ENCODE measurements at regions not wholly inside any gene's neighbourhood (a gene's known extent, or its start where the extent isn't known, plus 50 kb on each side); places are given as distances from the start of the nearest gene placed in this dataset.

DNA sequence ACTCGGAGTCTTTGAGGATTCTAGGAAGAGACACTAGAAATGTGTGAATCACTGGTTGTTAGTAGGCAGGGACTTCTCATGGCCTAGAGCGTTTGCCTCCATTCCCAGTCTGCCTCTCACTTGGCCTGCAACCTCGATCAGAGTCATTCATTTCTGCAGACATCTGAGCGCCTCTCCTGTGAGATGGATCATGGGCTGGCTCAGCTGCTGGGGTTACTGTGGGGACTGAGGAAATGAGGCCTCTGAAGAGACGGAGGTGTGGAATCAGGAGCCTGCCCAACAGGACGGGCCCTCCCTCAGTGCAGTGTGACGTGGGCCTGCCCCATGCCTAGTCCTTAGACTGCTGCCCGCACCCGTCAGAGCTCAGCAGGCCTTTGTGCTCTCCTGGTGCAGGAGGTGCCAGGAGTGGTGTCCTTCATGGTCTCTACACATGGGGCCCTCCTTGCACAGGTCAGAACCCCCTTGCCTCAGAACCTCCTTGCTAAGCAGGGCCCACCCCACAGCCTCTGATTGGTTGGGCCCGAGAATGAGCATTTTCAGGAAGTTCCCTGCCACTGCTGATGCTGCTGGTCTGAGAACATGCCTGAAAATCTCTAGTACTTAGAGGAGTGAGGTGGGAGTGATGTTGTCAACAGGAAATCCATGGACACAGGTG, 99.4 kb downstream of the NPIPB11 start:
- ChIA-PET POLR2A (interaction anchor here (0.9 kb wide), 1 partner anchor 14 kb away, joined by 3 read pairs; no protein-coding TSS in a partner anchor), CTCF (ENCODE audit: low intra/inter-chr PET ratio, low total read pairs) (no interaction called here)
- peak overlapping the region; percentile 39 for H2AFZ ChIP-seq (ENCODE audit: low read length)
- no TSS peak for BruUV-seq (replicated peaks)
- DNase-seq (ENCODE audit: low spot score) (no peak), ATAC-seq (no peak), FAIRE-seq (no peak)
- 69% methylated on average over 10 of the region's 10 CpGs for WGBS (ENCODE audit: low lambda C conversion rate)
- H3K9ac ChIP-seq (ENCODE audit: insufficient read depth, low read depth, low read length): 0 out of 2 replicates have a peak overlapping the region, but pooled peaks have one; percentile 54
- TF ChIP-seq HMG20A (CRISPR knock-in tag; IDR thresholded peaks at IDR 0.05; ENCODE audit: borderline replicate concordance) (no peak), FOXO1 (CRISPR knock-in tag; IDR thresholded peaks at IDR 0.05) (no peak), HNRNPUL1 (IDR thresholded peaks at IDR 0.05; ENCODE audit: low read depth, low read length) (no peak), HNRNPLL (IDR thresholded peaks at IDR 0.05; ENCODE audit: low read depth, low read length, poor library complexity, severe bottlenecking) (no peak), KLF9 (CRISPR knock-in tag; IDR thresholded peaks at IDR 0.05; ENCODE audit: low read depth) (no peak), ZNF329 (CRISPR knock-in tag; IDR thresholded peaks at IDR 0.05; ENCODE audit: low read depth) (no peak), CAMTA2 (CRISPR knock-in tag; IDR thresholded peaks at IDR 0.05; ENCODE audit: borderline replicate concordance) (no peak), SNAPC4 (CRISPR knock-in tag; IDR thresholded peaks at IDR 0.05) (no peak), CEBPG (CRISPR knock-in tag; IDR thresholded peaks at IDR 0.05) (no peak), HMGA1 (CRISPR knock-in tag; conservative IDR thresholded peaks at IDR 0.05) (no peak), EED (CRISPR knock-in tag; IDR thresholded peaks at IDR 0.05) (0 out of 2 replicates have a peak, but pooled peaks have one; percentile 54), TGIF2 (CRISPR knock-in tag; IDR thresholded peaks at IDR 0.05) (no peak), PHF21A (CRISPR knock-in tag; IDR thresholded peaks at IDR 0.05) (no peak), ZBTB38 (CRISPR knock-in tag; IDR thresholded peaks at IDR 0.05) (peak; percentile 26; the same call in 1 of the 2 replicates), LCORL (IDR thresholded peaks at IDR 0.05) (no peak), LCORL (CRISPR knock-in tag; IDR thresholded peaks at IDR 0.05) (no peak), PITX1 (CRISPR knock-in tag; IDR thresholded peaks at IDR 0.05) (no peak), TEAD3 (CRISPR knock-in tag; optimal IDR thresholded peaks at IDR 0.05; ENCODE audit: borderline replicate concordance) (no peak)
- H3K36me3 ChIP-seq (replicated peaks in 1 of 2; ENCODE audit: control insufficient read depth in 1 of 2, insufficient read depth in 2 of 2, low read length in 2 of 2): no peaks in the 10 kb centered on the region; a peak in 1 of 5 replicates
- in situ Hi-C loops (cut with HindIII; ENCODE audit: extremely low pct_ligation_motif_present, low pct_unique_long_range_greater_than_20kb): no loop called here
- peak overlapping the region; percentile 69 for H3K4me2 ChIP-seq (ENCODE audit: low read depth, low read length)
- no peaks in the 10 kb centered on the region for H3K79me2 ChIP-seq (ENCODE audit: insufficient read depth, low read length)
- H3K9me3 ChIP-seq (ENCODE audit: low read length): no peaks in the 10 kb centered on the region
- H3K27ac ChIP-seq (ENCODE audit: extremely low read length, insufficient read depth, low read length): no peak overlapping the region
- H3K4me1 ChIP-seq (ENCODE audit: insufficient read depth, low read length): peaks cover 64% of the 10 kb centered on the region
- no peaks in the 10 kb centered on the region for H4K20me1 ChIP-seq (ENCODE audit: insufficient read depth, low read length)
- intact Hi-C loops (cut with micrococcal nuclease; ENCODE audit: unreplicated experiment): no loop called here
- H3K4me3 ChIP-seq (replicated peaks in 1 of 3; ENCODE audit: insufficient read depth in 1 of 3, low read depth in 2 of 3, low read length in 3 of 3): peak overlapping the region in 1 of 3 experiments; percentile 59; a peak in 1 of 6 replicates
- H3K27me3 ChIP-seq (ENCODE audit: control insufficient read depth in 1 of 2, insufficient read depth in 2 of 2, low read length in 2 of 2): peaks cover 0 to 3% of the 10 kb centered on the region in 2 experiments; a peak in 1 of 5 replicates

All from HepG2 (cell line).